ENCODE measurements at regions not wholly inside any gene's neighbourhood (a gene's known extent, or its start where the extent isn't known, plus 50 kb on each side); places are given as distances from the start of the nearest gene placed in this dataset.

- no peak for TF ChIP-seq PATZ1 (CRISPR knock-in tag; IDR thresholded peaks at IDR 0.05; ENCODE audit: borderline replicate concordance)
- no peak for TF ChIP-seq ZNF764 (CRISPR knock-in tag; IDR thresholded peaks at IDR 0.05; ENCODE audit: low read depth)
- no peak for TF ChIP-seq ZKSCAN8 (CRISPR knock-in tag; IDR thresholded peaks at IDR 0.05)
- no peak for TF ChIP-seq E4F1 (CRISPR knock-in tag; IDR thresholded peaks at IDR 0.05; ENCODE audit: borderline replicate concordance)
- TF ChIP-seq KAT7 (CRISPR knock-in tag; IDR thresholded peaks at IDR 0.05; ENCODE audit: borderline replicate concordance): no peak
- TF ChIP-seq BCLAF1 (IDR thresholded peaks at IDR 0.05; ENCODE audit: borderline replicate concordance in 1 of 2, control insufficient read depth in 1 of 2, low read depth in 2 of 2, low read length in 1 of 2): no peak
Measured at GRCh38 chr1:116270316-116271057, 102.6 kb upstream of the ATP1A1 start (continued).

Measured in K562 (cell line).